ENCODE measurements at regions not wholly inside any gene's neighbourhood (a gene's known extent, or its start where the extent isn't known, plus 50 kb on each side); places are given as distances from the start of the nearest gene placed in this dataset.

DNA sequence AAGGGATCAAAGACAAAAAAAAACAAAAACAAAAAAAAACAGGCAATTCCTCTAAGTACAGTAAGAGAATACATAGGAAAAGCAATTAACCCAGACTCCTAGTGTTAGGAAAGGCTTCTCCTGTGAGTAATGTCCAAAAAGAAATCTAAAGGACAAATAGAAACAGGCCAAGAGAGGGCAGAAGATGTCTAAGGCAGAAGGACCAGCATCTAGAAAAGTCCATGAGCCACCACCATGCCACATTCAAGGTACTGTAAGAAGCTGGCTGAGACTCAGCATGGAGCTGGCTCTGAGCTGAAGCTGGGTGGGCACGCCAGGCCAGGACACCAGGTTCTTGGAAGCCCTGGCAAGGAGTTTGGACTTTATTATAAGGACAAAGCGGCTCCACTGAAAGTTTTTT is 118.1 kb upstream of the FRY start:
- Histone ChIP-seq H3K9me3 (no peaks in the 10 kb centered on the region), H3K36me3 (no peaks in the 10 kb centered on the region), H3K4me3 (no peak overlapping the region), H3K27me3 (no peaks in the 10 kb centered on the region)
- DNase-seq, result no peak

DNA sequence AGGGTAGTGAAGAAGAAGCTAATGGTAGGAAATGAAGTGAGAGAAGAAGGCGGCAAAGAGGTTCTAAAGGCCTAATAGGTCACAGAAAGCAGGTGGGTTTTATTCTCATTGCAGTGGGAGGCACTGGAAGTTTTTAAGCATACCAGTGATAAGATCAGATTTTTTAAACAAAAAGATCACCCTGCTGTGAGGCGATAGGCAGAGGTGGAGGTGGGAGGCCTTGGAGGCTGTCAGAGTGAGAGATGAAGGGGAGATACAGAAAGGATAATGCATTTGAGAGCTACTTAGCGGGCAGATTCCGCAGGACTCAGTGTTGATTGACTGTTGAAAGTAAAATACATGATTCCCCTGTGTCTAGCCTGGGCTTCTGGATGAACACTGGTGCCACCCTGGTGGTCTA is 116.7 kb upstream of the FRY start:
- Histone ChIP-seq H3K27me3 (no peaks in the 10 kb centered on the region), H3K9me3 (no peaks in the 10 kb centered on the region), H3K36me3 (no peaks in the 10 kb centered on the region), H3K4me3 (no peak overlapping the region)
- no peak for DNase-seq

DNA sequence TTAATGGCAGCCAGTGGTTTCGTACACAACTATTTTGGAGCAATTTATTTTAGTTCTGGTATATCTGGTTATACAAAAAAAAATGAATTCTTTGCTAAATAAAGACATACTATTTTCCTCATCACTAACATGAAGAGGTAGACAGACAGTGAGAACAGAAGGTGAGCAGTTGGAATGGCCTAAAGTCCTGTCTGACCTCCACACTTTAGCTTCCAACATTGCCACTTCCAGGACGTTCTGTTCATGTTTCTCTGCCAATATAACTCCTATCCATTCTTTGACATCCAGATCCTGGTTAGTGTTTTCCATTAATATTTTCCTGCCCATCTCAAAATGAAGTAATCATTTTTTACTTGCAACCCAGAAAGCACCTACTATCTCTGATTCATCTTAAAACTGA is 112.9 kb upstream of the FRY start:
- no peaks in the 10 kb centered on the region for H3K27me3 ChIP-seq
- no peaks in the 10 kb centered on the region for H3K9me3 ChIP-seq
- DNase-seq, result no peak
- H3K36me3 ChIP-seq, result no peaks in the 10 kb centered on the region
- H3K4me3 ChIP-seq, result no peak overlapping the region

DNA sequence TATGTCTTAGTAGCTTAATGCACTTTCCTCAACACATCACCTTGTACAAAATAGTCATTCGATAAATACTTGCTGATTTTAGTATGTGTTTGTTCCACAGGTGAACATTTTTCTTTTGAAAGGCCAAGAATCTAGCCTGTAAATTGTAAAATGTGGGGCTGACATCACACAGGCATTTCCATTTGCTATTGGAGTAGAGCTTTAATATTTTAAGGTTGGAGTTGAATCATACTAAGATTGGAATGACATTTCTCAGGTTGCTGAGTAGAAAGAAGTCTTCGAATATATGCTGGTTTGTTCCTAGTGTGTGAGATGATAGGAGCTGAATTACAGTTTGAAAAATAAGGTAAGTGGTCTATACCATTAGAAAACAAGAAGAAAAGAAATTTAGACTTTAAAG is 112.3 kb upstream of the FRY start:
- Histone ChIP-seq H3K4me3 (no peak overlapping the region), H3K9me3 (no peaks in the 10 kb centered on the region)

DNA sequence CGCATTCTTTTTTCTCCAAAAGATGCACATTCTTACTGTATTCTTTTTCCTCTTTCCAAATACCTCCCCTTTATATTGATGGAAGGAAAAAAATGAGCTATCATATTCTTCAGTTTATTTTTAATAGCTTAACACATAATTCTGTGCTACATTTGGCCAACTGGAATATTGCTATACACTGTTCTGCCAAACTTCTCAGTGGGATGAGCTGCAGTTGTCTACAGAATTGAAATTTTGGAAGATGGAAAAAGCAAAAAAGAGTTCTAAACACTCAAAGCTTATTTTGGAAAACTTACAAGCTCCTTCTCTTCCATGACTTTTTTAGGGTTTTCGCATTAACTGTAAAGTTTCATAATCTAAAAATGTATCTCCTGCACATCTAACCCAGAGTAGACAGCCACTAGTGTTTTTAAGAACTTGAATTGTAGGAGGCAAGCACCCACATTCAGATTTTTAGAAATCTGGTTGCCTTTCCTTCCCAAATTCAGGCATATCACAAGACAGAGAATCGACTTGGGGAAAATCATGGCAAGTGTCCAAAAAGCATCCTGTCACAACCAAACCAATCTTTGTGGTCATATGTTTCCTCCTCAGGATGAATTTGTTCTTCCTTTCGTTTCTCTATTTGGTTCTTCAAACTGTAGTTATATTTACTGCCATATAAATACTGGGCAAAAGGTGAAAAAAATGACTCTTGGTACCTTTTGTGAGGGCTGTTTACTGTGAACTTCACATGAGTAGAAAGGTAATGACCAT is 111.4 kb upstream of the FRY start:
- no peaks in the 10 kb centered on the region for H3K36me3 ChIP-seq
- no peak for DNase-seq
- no peaks in the 10 kb centered on the region for H3K9me3 ChIP-seq
- no peak overlapping the region for H3K4me3 ChIP-seq
- H3K27me3 ChIP-seq, result no peaks in the 10 kb centered on the region

More for the DNA sequence above, 112.3 kb upstream of the FRY start:
- H3K36me3 ChIP-seq, result no peaks in the 10 kb centered on the region
- DNase-seq, result no peak
- no peaks in the 10 kb centered on the region for H3K27me3 ChIP-seq

DNA sequence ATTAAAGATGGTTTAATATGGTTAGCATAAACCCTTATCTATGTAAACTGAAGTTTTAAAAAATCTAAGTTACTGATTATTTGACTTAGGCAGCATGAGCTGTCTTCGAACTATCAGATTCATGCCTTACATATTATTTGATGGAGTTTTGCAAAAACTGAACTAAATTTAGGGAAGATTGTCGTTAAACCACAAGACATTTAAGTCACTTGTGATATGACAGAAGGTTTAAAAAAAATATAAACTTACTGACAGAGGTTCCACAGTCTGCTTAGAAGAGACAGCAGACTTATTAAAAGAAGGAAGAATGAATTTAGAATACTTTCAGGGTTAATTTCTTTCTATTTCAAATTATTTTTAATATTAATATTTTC is 110.9 kb upstream of the FRY start:
- Histone ChIP-seq H3K9me3 (no peaks in the 10 kb centered on the region), H3K27me3 (no peaks in the 10 kb centered on the region), H3K4me3 (no peak overlapping the region), H3K36me3 (no peaks in the 10 kb centered on the region)
- DNase-seq, result no peak

DNA sequence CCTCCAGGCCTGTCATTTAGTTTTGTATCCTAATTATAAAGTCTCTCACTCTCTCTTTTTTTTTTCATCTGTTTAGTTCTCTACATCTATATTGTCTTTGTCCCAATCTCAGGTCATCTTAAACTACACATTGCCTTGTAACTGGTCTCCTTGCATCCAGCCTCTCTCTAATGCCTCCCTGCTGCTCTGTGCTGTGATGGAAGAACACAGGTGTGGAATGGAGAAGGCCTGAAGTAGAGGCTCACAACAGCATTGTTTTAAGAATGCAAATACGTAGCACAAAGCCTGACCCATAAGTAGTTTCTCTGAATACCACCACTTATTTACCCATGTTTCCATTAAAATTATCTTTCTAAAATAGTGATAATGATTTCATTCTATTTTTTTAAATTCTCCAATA is 108.8 kb upstream of the FRY start:
- Histone ChIP-seq H3K9me3 (no peaks in the 10 kb centered on the region), H3K36me3 (no peaks in the 10 kb centered on the region), H3K4me3 (no peak overlapping the region), H3K27me3 (no peaks in the 10 kb centered on the region)
- DNase-seq, result no peak

DNA sequence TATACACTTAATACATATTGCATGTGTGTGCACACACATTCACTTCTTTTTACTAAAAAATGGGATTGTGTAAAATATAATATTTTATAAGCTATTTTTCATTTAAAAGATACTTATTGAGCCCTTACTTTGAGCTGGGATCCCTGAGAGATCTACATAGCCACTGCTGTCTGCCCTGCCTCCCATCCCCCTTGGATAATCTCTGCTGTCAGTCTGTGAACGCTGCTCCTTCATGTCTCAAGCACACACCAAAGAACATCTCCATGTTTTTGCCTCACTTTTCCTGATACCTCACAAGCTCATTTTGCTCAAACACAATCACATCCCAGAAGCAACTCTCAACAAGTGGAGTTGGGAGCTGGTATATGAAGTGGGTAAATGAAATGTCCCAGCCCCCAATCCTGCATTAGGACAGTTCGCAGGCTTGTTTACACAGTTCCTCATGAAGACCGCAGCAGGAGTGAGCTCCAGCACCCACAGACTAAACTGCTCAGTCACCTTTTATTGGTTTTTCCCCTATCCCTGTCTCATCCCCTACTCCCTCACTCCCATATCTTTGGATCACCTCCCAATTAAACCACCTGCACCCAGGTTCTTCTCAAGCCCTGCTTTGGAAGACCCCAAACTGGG is 108.3 kb upstream of the FRY start:
- no peak for DNase-seq
- no peaks in the 10 kb centered on the region for H3K27me3 ChIP-seq
- no peaks in the 10 kb centered on the region for H3K36me3 ChIP-seq
- no peaks in the 10 kb centered on the region for H3K9me3 ChIP-seq
- no peak overlapping the region for H3K4me3 ChIP-seq

DNA sequence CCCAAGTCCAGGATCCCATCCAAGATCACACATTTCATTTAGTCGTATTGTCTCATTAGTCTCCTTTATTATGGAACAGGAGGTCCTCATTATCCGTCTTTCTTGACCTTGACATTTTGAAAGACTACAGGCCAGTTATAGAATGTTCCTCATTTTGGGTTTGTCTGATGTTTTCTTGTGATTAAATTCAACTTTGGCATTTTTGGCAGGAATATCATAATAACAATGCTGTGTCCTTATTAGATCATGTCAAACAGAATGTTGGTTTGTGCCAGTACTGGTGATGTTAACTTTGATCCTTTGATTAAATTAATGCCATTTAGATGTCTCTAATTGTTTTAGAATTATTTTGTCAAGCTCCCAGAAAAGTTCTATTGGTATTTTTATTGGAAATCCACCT is 106.5 kb upstream of the FRY start:
- no peak overlapping the region for H3K4me3 ChIP-seq
- no peaks in the 10 kb centered on the region for H3K36me3 ChIP-seq
- DNase-seq, result no peak

DNA sequence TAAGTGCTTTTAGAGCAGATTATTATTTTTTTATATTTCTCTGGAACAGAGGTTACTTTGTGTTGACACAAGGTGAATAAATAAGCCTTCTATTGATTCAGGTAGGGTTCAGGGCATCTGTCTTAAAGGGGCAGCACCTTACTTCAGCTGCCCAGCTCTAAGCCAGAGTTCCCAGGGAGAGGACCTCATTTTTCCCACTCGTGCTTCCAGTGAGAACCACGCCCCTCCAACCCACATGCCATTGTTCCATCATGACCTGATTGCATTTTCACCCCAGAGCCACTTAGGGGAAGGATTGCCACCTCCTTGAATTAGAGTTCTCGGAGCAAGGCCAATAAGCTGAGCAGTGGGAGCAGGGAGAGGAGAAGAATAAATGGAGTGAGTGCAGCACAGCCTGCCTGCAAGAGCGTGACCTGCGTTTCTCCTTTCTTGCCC is 104.3 kb upstream of the FRY start:
- H3K9me3 ChIP-seq, result no peaks in the 10 kb centered on the region
- no peaks in the 10 kb centered on the region for H3K27me3 ChIP-seq
- no peak for DNase-seq
- no peaks in the 10 kb centered on the region for H3K36me3 ChIP-seq
- no peak overlapping the region for H3K4me3 ChIP-seq

More for the DNA sequence above, 106.5 kb upstream of the FRY start:
- Histone ChIP-seq H3K27me3 (no peaks in the 10 kb centered on the region), H3K9me3 (no peaks in the 10 kb centered on the region)

DNA sequence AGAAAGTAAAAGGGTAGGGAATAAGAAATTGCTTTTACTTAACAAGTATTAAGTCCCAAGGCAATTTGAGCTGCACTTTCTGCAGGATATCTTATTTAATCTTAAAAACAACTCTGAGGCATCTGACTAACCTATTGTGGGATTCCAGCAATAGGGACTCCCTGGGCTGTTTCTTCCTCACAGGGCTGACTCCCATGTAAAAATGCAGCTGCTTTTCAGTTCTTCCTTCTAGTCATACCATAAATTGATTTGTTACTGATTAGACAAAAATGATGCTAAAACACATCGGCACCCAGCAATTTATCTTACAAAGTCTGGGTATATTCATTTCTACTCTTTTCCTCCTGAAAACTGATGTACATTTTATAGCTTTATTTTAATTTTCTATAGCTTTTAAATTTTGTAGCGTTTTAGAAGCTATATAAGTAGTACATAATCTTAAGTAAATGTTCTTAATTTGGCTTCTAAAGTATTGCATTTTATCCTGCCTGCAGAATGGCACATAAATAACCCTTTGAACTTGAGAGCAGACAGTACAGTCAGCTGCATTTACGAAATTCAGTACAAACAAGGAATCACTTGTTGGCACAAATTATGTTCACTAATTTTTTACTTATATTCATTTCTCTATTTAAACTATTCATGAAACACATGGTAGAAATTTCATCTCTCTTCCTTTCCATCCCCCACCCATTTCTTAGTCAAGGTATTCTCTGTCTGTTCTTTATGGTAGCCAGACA is 102.4 kb upstream of the FRY start:
- no peak for DNase-seq
- H3K36me3 ChIP-seq, result no peaks in the 10 kb centered on the region
- H3K9me3 ChIP-seq, result no peaks in the 10 kb centered on the region

DNA sequence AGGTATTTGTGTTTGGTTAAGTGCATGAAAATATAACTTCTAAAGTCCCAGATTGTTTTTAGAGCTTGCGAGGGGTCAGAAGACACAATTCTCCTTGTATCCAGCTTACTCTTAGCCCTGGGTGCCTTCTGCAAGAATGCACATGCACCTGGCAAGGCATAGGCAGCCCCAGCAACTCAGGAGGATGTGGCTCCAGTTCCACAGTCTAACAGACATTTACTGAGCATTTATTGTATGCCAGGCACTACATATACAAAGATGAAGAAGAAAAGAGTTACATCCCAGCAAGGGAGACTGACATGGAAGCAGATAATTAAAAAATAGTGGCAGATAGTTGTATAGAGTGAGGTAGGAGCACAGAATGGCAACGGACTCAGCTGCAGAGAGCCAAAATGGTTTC is 101.1 kb upstream of the FRY start:
- no peaks in the 10 kb centered on the region for H3K36me3 ChIP-seq
- no peaks in the 10 kb centered on the region for H3K27me3 ChIP-seq
- no peak for DNase-seq
- no peak overlapping the region for H3K4me3 ChIP-seq
- H3K9me3 ChIP-seq, result no peaks in the 10 kb centered on the region

More for the DNA sequence above, 102.4 kb upstream of the FRY start:
- no peak overlapping the region for H3K4me3 ChIP-seq
- H3K27me3 ChIP-seq, result no peaks in the 10 kb centered on the region

DNA sequence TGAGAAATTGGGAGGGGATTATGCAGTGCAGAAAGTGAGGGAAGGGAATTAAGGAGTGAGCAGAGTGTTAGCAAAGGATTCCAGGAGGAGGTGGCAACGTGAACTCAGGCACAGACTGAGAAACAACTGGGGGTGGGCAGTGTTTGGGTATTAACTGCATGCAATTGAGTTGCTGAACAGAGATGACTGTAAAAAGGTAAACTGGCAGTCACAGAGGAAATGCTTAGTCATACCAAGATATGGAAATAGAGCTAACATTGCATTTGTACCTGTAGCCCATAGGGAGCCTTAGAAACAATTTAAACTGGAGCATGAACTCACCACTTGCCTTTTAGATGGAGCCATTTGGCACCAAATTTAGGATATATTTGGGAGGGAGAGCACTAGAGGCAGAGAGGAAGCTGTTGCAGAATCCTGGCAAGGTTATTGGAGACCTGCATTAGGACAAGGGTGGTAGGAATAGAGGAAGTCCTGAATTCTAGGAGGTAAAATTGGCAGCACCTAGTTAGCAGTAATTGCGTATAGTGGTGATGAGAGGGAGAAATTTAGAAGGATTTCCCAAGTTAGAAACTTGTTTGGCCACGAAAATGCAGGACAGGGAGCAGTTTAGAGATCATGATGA is 100.6 kb upstream of the FRY start:
- Histone ChIP-seq H3K27me3 (no peaks in the 10 kb centered on the region), H3K9me3 (no peaks in the 10 kb centered on the region), H3K36me3 (no peaks in the 10 kb centered on the region), H3K4me3 (no peak overlapping the region)
- no peak for DNase-seq

DNA sequence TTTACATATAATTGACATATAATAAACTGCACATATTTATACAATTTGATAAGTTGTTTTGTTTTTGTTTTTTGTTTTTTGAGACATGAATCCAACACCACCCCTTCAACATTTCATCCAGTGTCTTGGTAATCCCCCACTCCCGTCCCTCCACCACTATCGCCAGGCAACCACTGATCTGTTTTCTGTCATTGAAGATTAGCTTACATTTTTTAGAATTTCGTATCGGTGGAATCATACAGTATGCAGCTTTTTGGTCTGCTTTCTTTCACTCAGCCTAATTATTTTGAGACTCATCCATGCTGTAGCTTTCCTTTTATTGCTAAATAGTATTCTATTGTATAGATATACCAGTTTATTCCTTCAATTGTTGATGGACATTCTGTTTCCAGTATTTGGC is 94.1 kb upstream of the FRY start:
- Histone ChIP-seq H3K4me3 (no peak overlapping the region), H3K27me3 (no peaks in the 10 kb centered on the region), H3K9me3 (no peaks in the 10 kb centered on the region), H3K36me3 (no peaks in the 10 kb centered on the region)
- DNase-seq, result no peak

DNA sequence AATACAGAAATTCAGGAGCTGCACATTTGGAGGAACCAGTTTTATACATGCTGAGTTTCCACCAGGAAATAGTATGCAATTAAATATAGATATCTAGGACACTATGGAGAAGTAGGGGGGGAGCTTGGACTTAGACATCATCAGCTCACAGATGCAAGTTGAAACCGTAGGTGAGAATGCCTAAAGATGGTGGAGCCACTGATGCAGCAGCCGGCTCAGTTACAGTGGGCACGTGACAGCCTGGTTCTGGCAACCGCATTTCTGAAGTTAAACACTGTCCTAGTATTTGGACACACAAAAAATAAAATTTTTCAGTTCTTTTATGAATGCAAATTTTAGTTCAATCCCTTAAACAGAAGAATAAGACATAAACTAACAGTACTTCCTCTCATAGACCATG is 91.5 kb upstream of the FRY start:
- H3K27me3 ChIP-seq, result no peaks in the 10 kb centered on the region
- no peak for DNase-seq
- H3K4me3 ChIP-seq, result no peak overlapping the region
- no peaks in the 10 kb centered on the region for H3K36me3 ChIP-seq
- no peaks in the 10 kb centered on the region for H3K9me3 ChIP-seq

DNA sequence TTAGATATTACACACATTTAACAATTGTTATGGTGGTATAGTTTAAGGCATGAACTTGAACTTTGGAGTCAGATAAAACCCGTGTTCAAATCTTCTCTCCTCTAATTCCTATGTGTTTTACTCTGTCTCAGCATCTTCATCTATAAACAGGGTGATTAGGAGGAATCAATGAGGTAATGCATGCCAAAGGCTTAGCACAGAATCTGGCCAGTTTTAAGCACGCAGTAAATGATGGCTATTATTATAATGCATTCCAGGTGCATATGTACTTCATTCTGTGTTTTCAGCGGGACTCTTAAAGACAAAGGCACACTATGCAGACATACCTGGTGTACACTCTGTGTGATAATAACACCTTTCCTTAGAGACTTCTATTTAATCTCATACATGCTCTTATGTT is 88.0 kb upstream of the FRY start:
- no peaks in the 10 kb centered on the region for H3K36me3 ChIP-seq
- DNase-seq, result no peak
- no peak overlapping the region for H3K4me3 ChIP-seq
- no peaks in the 10 kb centered on the region for H3K9me3 ChIP-seq
- no peaks in the 10 kb centered on the region for H3K27me3 ChIP-seq

Measured in MG63 (cell line).